ENCODE measurements at regions not wholly inside any gene's neighbourhood (a gene's known extent, or its start where the extent isn't known, plus 50 kb on each side); places are given as distances from the start of the nearest gene placed in this dataset.

- H3K79me2 ChIP-seq (ENCODE audit: insufficient read depth, low read length) = no peaks in the 10 kb centered on the region
- H3K9me3 ChIP-seq (ENCODE audit: insufficient read depth, low read depth, low read length) = no peaks in the 10 kb centered on the region
- H4K20me1 ChIP-seq (ENCODE audit: insufficient read depth, low read length) = no peaks in the 10 kb centered on the region
- Mint-ChIP-seq H3K36me3 (ENCODE audit: low read depth, unreplicated experiment) (no peaks in the 10 kb centered on the region), H3K9me3 (ENCODE audit: unreplicated experiment) (no peaks in the 10 kb centered on the region), H3K4me1 (ENCODE audit: low read depth, unreplicated experiment) (peaks cover 8% of the 10 kb centered on the region), H3K4me3 (ENCODE audit: unreplicated experiment) (no peak overlapping the region), H3K27ac (ENCODE audit: unreplicated experiment) (no peak overlapping the region), H3K27me3 (ENCODE audit: low read depth, unreplicated experiment) (no peaks in the 10 kb centered on the region)
- no peaks in the 10 kb centered on the region for H3K27me3 ChIP-seq (ENCODE audit: insufficient read depth, low read length)
- no peaks in the 10 kb centered on the region for H3K36me3 ChIP-seq (ENCODE audit: insufficient read depth, low read length)
- H3K9ac ChIP-seq (ENCODE audit: low read length) = no peak overlapping the region
- H2AFZ ChIP-seq (ENCODE audit: low read depth, low read length) = no peak overlapping the region
- H3K4me3 ChIP-seq (ENCODE audit: insufficient read depth, low read depth, low read length) = no peak overlapping the region
- DNase-seq (ENCODE audit: low read depth) (no peak), FAIRE-seq (no peak)
- no peaks in the 10 kb centered on the region for H3K4me1 ChIP-seq (ENCODE audit: insufficient read depth, low read length)
- TF ChIP-seq EZH2 (IDR thresholded peaks at IDR 0.05; ENCODE audit: insufficient read depth, low read length) (no peak), CTCF (IDR thresholded peaks at IDR 0.05; ENCODE audit: insufficient read depth, low read depth, low read length) (no peak)
- H3K4me2 ChIP-seq (ENCODE audit: low read length) = no peak overlapping the region
- H3K27ac ChIP-seq (ENCODE audit: low read depth, low read length) = no peak overlapping the region
Observed at GRCh38 chr2:122267947-122268346, 512.5 kb downstream of the TSN start.

- no peak overlapping the region for H2AFZ ChIP-seq (ENCODE audit: low read depth, low read length)
- no peaks in the 10 kb centered on the region for H3K9me3 ChIP-seq (ENCODE audit: insufficient read depth, low read depth, low read length)
- no peak for TF ChIP-seq EZH2 (IDR thresholded peaks at IDR 0.05; ENCODE audit: insufficient read depth, low read length)
- no peak for TF ChIP-seq CTCF (IDR thresholded peaks at IDR 0.05; ENCODE audit: insufficient read depth, low read depth, low read length)
- H3K36me3 ChIP-seq (ENCODE audit: insufficient read depth, low read length) = no peaks in the 10 kb centered on the region
- no peaks in the 10 kb centered on the region for H3K27me3 ChIP-seq (ENCODE audit: insufficient read depth, low read length)
- H3K4me2 ChIP-seq (ENCODE audit: low read length) = no peak overlapping the region
- no peak overlapping the region for H3K4me3 ChIP-seq (ENCODE audit: insufficient read depth, low read depth, low read length)
- no peak for DNase-seq (ENCODE audit: low read depth)
- Mint-ChIP-seq H3K9me3 (ENCODE audit: unreplicated experiment) (no peaks in the 10 kb centered on the region), H3K4me3 (ENCODE audit: unreplicated experiment) (no peak overlapping the region), H3K36me3 (ENCODE audit: low read depth, unreplicated experiment) (no peaks in the 10 kb centered on the region), H3K4me1 (ENCODE audit: low read depth, unreplicated experiment) (no peaks in the 10 kb centered on the region), H3K27ac (ENCODE audit: unreplicated experiment) (no peak overlapping the region), H3K27me3 (ENCODE audit: low read depth, unreplicated experiment) (peaks cover 5% of the 10 kb centered on the region)
- no peaks in the 10 kb centered on the region for H4K20me1 ChIP-seq (ENCODE audit: insufficient read depth, low read length)
- FAIRE-seq = peak; percentile 80
- H3K27ac ChIP-seq (ENCODE audit: low read depth, low read length) = no peak overlapping the region
- no peak overlapping the region for H3K9ac ChIP-seq (ENCODE audit: low read length)
- no peaks in the 10 kb centered on the region for H3K79me2 ChIP-seq (ENCODE audit: insufficient read depth, low read length)
- H3K4me1 ChIP-seq (ENCODE audit: insufficient read depth, low read length) = no peaks in the 10 kb centered on the region
Observed at GRCh38 chr2:122273785-122274419, 518.5 kb downstream of the TSN start.

GRCh38 chr2:122277956-122278355 lies 522.5 kb downstream of the TSN start:
- H3K27me3 ChIP-seq (ENCODE audit: insufficient read depth, low read length) = no peaks in the 10 kb centered on the region
- no peak for FAIRE-seq
- H3K79me2 ChIP-seq (ENCODE audit: insufficient read depth, low read length) = no peaks in the 10 kb centered on the region

More at GRCh38 chr2:122277956-122278355, 522.5 kb downstream of the TSN start:
- Mint-ChIP-seq H3K4me3 (ENCODE audit: unreplicated experiment) (no peak overlapping the region), H3K36me3 (ENCODE audit: low read depth, unreplicated experiment) (no peaks in the 10 kb centered on the region), H3K4me1 (ENCODE audit: low read depth, unreplicated experiment) (no peaks in the 10 kb centered on the region), H3K27ac (ENCODE audit: unreplicated experiment) (no peak overlapping the region), H3K9me3 (ENCODE audit: unreplicated experiment) (no peaks in the 10 kb centered on the region), H3K27me3 (ENCODE audit: low read depth, unreplicated experiment) (peaks cover 5% of the 10 kb centered on the region)
- Histone ChIP-seq H2AFZ (ENCODE audit: low read depth, low read length) (no peak overlapping the region), H4K20me1 (ENCODE audit: insufficient read depth, low read length) (no peaks in the 10 kb centered on the region), H3K36me3 (ENCODE audit: insufficient read depth, low read length) (no peaks in the 10 kb centered on the region), H3K4me1 (ENCODE audit: insufficient read depth, low read length) (no peaks in the 10 kb centered on the region), H3K9ac (ENCODE audit: low read length) (no peak overlapping the region), H3K4me3 (ENCODE audit: insufficient read depth, low read depth, low read length) (no peak overlapping the region), H3K9me3 (ENCODE audit: insufficient read depth, low read depth, low read length) (peaks cover 3% of the 10 kb centered on the region), H3K4me2 (ENCODE audit: low read length) (no peak overlapping the region), H3K27ac (ENCODE audit: low read depth, low read length) (no peak overlapping the region)
- TF ChIP-seq EZH2 (IDR thresholded peaks at IDR 0.05; ENCODE audit: insufficient read depth, low read length) (no peak), CTCF (IDR thresholded peaks at IDR 0.05; ENCODE audit: insufficient read depth, low read depth, low read length) (no peak)
- no peak for DNase-seq (ENCODE audit: low read depth)
